Hepatocyte (in vitro differentiated cells): ENCODE measurements at regions not wholly inside any gene's neighbourhood (a gene's known extent, or its start where the extent isn't known, plus 50 kb on each side); places are given as distances from the start of the nearest gene placed in this dataset.

Experiments used
- DNase-seq: peaks from one replicate; pipeline ENCODE4 v3.0.0-alpha.2; 2016; ENCODE audit warnings: low spot score
- H2AFZ ChIP-seq: fragments of 200-600 bp; sonication (generic); 2 replicates; pipeline ENCODE4 v1.6.0; 2016; ENCODE audit warnings: antibody characterized with exemption, mild to moderate bottlenecking
- H3K27ac ChIP-seq: fragments of 200-600 bp; sonication (generic); 2 replicates; pipeline ENCODE4 v1.5.1; 2016; ENCODE audit warnings: mild to moderate bottlenecking
- H3K27me3 ChIP-seq: fragments of 200-600 bp; sonication (generic); 2 replicates; pipeline ENCODE4 v1.6.1; 2016
- H3K36me3 ChIP-seq: fragments of 200-600 bp; sonication (generic); replicated peaks from 2 replicates; pipeline ENCODE4 v1.5.1; 2016; ENCODE audit warnings: low read depth; ENCODE audit not compliant: insufficient read depth
- H3K4me1 ChIP-seq: fragments of 200-600 bp; sonication (generic); 2 replicates; pipeline ENCODE4 v1.5.1; 2016; ENCODE audit warnings: mild to moderate bottlenecking, moderate library complexity; ENCODE audit not compliant: insufficient read depth
- H3K4me2 ChIP-seq: fragments of 200-600 bp; sonication (generic); 2 replicates; pipeline ENCODE4 v1.6.0; 2016
- H3K4me3 ChIP-seq: fragments of 200-600 bp; sonication (generic); 2 replicates; pipeline ENCODE4 v1.5.1; 2016; ENCODE audit warnings: mild to moderate bottlenecking
- H3K79me2 ChIP-seq: fragments of 200-600 bp; sonication (generic); 2 replicates; pipeline ENCODE4 v1.6.0; 2017; ENCODE audit warnings: mild to moderate bottlenecking
- H3K9me2 ChIP-seq: fragments of 200-600 bp; sonication (generic); replicated peaks from 2 replicates; pipeline ENCODE4 v1.6.0; 2017; ENCODE audit warnings: mild to moderate bottlenecking; ENCODE audit not compliant: insufficient read depth
- H3K9me3 ChIP-seq: fragments of 200-600 bp; sonication (generic); 2 replicates; pipeline ENCODE4 v1.5.1; 2016; ENCODE audit warnings: low read depth, mild to moderate bottlenecking
- H4K20me1 ChIP-seq: fragments of 200-600 bp; sonication (generic); 2 replicates; pipeline ENCODE4 v1.6.0; 2016; ENCODE audit warnings: mild to moderate bottlenecking; ENCODE audit not compliant: insufficient read depth, poor library complexity, severe bottlenecking
- EZH2 ChIP-seq: fragments of 200-600 bp; sonication (generic); IDR thresholded peaks from 2 replicates; pipeline ENCODE4 v1.6.1; 2016; ENCODE audit warnings: antibody characterized with exemption, mild to moderate bottlenecking, borderline replicate concordance
- EZH2phosphoT487 ChIP-seq: fragments of 200-600 bp; sonication (generic); IDR thresholded peaks from one replicate; pipeline ENCODE4 v1.6.1; 2018; ENCODE audit warnings: antibody characterized with exemption, mild to moderate bottlenecking, low read depth, moderate library complexity; ENCODE audit not compliant: unreplicated experiment, severe bottlenecking
- whole genome bisulfite sequencing: methylation state at CpG from one replicate; pipeline ENCODE4 v1.1.6; 2016; ENCODE audit warnings: low lambda C conversion rate; ENCODE audit errors: missing lambda C conversion rate; 5-methylcytosine and 5-hydroxymethylcytosine counted together
- TF ChIP-seq, protein P1 (sequence below): fragments of 200-600 bp; sonication (generic); IDR thresholded peaks from 2 replicates; pipeline ENCODE4 v1.5.1; 2016; ENCODE audit warnings: antibody characterized with exemption, mild to moderate bottlenecking; ENCODE audit not compliant: poor library complexity

DNA sequence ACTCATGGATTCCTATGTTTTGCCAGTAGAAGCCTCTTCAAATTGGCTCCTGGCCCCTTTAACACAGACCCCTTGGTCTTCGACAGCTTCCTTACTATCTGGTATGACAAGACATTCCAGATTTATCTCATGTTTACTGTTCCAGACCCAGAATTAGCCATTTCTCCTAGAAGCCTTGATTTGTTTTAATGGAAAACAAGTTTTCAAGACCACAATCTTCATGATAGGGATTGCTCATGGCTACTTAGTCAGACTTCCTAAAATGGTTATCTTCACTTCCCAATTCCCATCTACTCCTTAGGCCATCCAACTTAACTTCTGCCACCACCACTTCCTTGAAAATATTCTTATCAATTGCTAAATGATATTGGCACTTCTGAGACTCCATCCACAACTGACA, 63.2 kb downstream of the TTC32 start:
- Histone ChIP-seq H3K79me2 (no peaks in the 10 kb centered on the region), H3K36me3 (no peaks in the 10 kb centered on the region), H3K4me1 (no peaks in the 10 kb centered on the region), H3K27ac (no peak overlapping the region), H3K9me2 (no peaks in the 10 kb centered on the region), H3K27me3 (no peaks in the 10 kb centered on the region), H4K20me1 (no peaks in the 10 kb centered on the region), H3K9me3 (no peaks in the 10 kb centered on the region), H2AFZ (no peak overlapping the region), H3K4me2 (no peak overlapping the region), H3K4me3 (no peak overlapping the region)
- WGBS = 33% methylated on average over 1 of the region's 1 CpG
- TF ChIP-seq, protein P1, sequence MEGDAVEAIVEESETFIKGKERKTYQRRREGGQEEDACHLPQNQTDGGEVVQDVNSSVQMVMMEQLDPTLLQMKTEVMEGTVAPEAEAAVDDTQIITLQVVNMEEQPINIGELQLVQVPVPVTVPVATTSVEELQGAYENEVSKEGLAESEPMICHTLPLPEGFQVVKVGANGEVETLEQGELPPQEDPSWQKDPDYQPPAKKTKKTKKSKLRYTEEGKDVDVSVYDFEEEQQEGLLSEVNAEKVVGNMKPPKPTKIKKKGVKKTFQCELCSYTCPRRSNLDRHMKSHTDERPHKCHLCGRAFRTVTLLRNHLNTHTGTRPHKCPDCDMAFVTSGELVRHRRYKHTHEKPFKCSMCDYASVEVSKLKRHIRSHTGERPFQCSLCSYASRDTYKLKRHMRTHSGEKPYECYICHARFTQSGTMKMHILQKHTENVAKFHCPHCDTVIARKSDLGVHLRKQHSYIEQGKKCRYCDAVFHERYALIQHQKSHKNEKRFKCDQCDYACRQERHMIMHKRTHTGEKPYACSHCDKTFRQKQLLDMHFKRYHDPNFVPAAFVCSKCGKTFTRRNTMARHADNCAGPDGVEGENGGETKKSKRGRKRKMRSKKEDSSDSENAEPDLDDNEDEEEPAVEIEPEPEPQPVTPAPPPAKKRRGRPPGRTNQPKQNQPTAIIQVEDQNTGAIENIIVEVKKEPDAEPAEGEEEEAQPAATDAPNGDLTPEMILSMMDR = no peak
- TF ChIP-seq EZH2phosphoT487 (no peak), EZH2 (no peak)
- DNase-seq = no peak

GRCh38 chr2:19837235-19837766, 64.5 kb downstream of the TTC32 start:
- H3K9me2 ChIP-seq = no peaks in the 10 kb centered on the region
- no peaks in the 10 kb centered on the region for H3K27me3 ChIP-seq
- TF ChIP-seq EZH2 (no peak), EZH2phosphoT487 (no peak)
- TF ChIP-seq, protein P1 = no peak
- no peaks in the 10 kb centered on the region for H3K36me3 ChIP-seq
- H3K27ac ChIP-seq = no peak overlapping the region
- H4K20me1 ChIP-seq = no peaks in the 10 kb centered on the region
- H3K79me2 ChIP-seq = no peaks in the 10 kb centered on the region
- H3K4me3 ChIP-seq = no peak overlapping the region
- H3K4me1 ChIP-seq = no peaks in the 10 kb centered on the region
- WGBS = 64% methylated on average over 4 of the region's 4 CpGs
- no peak overlapping the region for H2AFZ ChIP-seq
- no peaks in the 10 kb centered on the region for H3K9me3 ChIP-seq
- no peak overlapping the region for H3K4me2 ChIP-seq
- DNase-seq = no peak

DNA sequence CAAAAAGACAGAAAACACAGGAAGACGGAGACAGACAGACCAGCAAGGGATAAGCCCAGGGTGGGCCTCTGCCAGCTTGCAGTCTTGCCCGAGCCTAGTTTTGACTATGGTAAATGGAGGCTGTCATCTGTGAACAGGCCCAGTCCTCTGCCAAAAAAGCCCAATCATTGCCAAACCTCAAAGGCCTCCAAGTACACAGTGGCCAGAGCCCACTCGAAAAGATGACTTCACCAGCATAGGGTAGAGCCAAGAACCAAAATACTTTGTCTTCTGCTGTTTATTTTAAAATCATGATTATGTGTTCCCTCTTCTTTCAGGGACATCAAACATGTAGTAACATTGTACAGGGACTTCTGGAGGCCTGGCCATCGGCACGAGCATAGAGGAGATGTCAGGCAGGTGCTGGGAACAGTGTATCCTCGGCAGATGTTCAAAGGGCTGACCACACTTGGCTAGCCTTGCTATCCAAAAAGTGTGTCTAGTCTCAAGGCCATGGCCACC, 66.0 kb downstream of the TTC32 start:
- DNase-seq = no peak
- WGBS = 93% methylated on average over 6 of the region's 6 CpGs
- Histone ChIP-seq H3K36me3 (no peaks in the 10 kb centered on the region), H3K4me1 (no peaks in the 10 kb centered on the region), H3K9me3 (no peaks in the 10 kb centered on the region), H3K79me2 (no peaks in the 10 kb centered on the region), H4K20me1 (no peaks in the 10 kb centered on the region), H3K9me2 (no peaks in the 10 kb centered on the region), H2AFZ (no peak overlapping the region), H3K27ac (no peak overlapping the region), H3K4me2 (no peak overlapping the region), H3K27me3 (no peaks in the 10 kb centered on the region), H3K4me3 (no peak overlapping the region)
- no peak for TF ChIP-seq EZH2

DNA sequence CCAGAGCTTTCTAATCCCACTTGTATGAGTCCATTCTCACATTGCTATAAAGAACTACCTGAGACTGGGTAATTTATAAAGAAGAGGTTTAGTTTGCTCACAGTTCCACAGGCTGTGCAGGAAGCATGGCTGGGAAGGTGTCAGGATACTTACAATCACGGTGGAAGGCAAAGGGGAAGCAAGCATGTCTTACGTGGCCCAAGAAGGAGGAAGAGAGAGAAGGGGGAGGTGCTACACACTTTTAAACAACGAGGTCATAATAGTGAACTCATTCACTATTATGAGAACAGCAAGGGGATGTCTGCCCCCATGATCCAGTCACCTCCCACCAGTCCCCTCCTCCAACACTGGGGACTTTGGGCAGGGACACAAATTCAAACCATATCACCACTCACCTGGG, 67.8 kb downstream of the TTC32 start:
- no peaks in the 10 kb centered on the region for H3K4me1 ChIP-seq
- no peaks in the 10 kb centered on the region for H3K79me2 ChIP-seq
- no peaks in the 10 kb centered on the region for H3K27me3 ChIP-seq
- DNase-seq = no peak
- H3K4me3 ChIP-seq = no peak overlapping the region
- 84% methylated on average over 3 of the region's 3 CpGs for WGBS
- no peak overlapping the region for H2AFZ ChIP-seq
- no peaks in the 10 kb centered on the region for H3K9me2 ChIP-seq
- no peak overlapping the region for H3K4me2 ChIP-seq
- H4K20me1 ChIP-seq = no peaks in the 10 kb centered on the region
- H3K27ac ChIP-seq = no peak overlapping the region
- TF ChIP-seq EZH2 (no peak), EZH2phosphoT487 (no peak)
- TF ChIP-seq, protein P1 = no peak
- no peaks in the 10 kb centered on the region for H3K36me3 ChIP-seq
- no peaks in the 10 kb centered on the region for H3K9me3 ChIP-seq
